Keratinocyte (primary cell): ENCODE measurements at regions not wholly inside any gene's neighbourhood (a gene's known extent, or its start where the extent isn't known, plus 50 kb on each side); places are given as distances from the start of the nearest gene placed in this dataset.
A peak's percentile ranks its signal among the peaks of the same experiment; 100 is the strongest.

Experiments used
- DNase-seq: peaks from one replicate; pipeline ENCODE4 v3.0.0-alpha.2; 2011; ENCODE audit warnings: low read depth, missing footprints, low spot score
- FAIRE-seq: peaks from 2 replicates; lab custom pipeline; 2011; peaks lifted over from hg19 to GRCh38; lab: Jason Lieb, UNC
- H2AFZ ChIP-seq: 2 replicates; pipeline ENCODE4 v1.6.0; 2012; ENCODE audit warnings: low read length, control low read depth, inconsistent platforms; ENCODE audit not compliant: control insufficient read depth
- H3K27ac ChIP-seq: 2 replicates; pipeline ENCODE4 v1.5.1; 2011; ENCODE audit warnings: low read length; ENCODE audit not compliant: control insufficient read depth, insufficient read depth
- H3K27me3 ChIP-seq: 3 replicates; pipeline ENCODE4 v1.6.0; 2011; ENCODE audit warnings: low read length; ENCODE audit not compliant: control insufficient read depth, insufficient read depth; ENCODE audit errors: extremely low read depth
- H3K36me3 ChIP-seq, 2 experiments: 2 replicates in 1 of 2; 3 replicates in 1 of 2; pipeline ENCODE4 v1.5.1; 2011; ENCODE audit warnings: low read length in 2 of 2, mild to moderate bottlenecking in 1 of 2; ENCODE audit not compliant: control insufficient read depth in 2 of 2, insufficient read depth in 2 of 2; ENCODE audit errors: extremely low read depth in 1 of 2
- H3K4me1 ChIP-seq: 3 replicates; pipeline ENCODE4 v1.5.1; 2011; ENCODE audit warnings: low read length; ENCODE audit not compliant: control insufficient read depth, insufficient read depth; ENCODE audit errors: extremely low read depth
- H3K4me2 ChIP-seq: 3 replicates; pipeline ENCODE4 v1.6.0; 2011; ENCODE audit warnings: low read depth, low read length; ENCODE audit not compliant: control insufficient read depth, insufficient read depth; ENCODE audit errors: extremely low read depth
- H3K4me3 ChIP-seq, 3 experiments: fragments of 200-600 bp in 1 of 3; sonication (generic) in 1 of 3; 2 replicates in 2 of 3; 3 replicates in 1 of 3; pipeline ENCODE4 v1.5.1; 2011 to 2016; ENCODE audit warnings: low read length in 3 of 3, mild to moderate bottlenecking in 3 of 3, control low read depth in 2 of 3, inconsistent platforms in 1 of 3, low read depth in 1 of 3, mixed read lengths in 1 of 3, mixed run types in 1 of 3, moderate library complexity in 1 of 3; ENCODE audit not compliant: control insufficient read depth in 2 of 3, insufficient read depth in 2 of 3; ENCODE audit errors: extremely low read depth in 1 of 3
- H3K79me2 ChIP-seq: 2 replicates; pipeline ENCODE4 v1.6.0; 2012; ENCODE audit warnings: low read length; ENCODE audit not compliant: control insufficient read depth, insufficient read depth
- H3K9ac ChIP-seq: 3 replicates; pipeline ENCODE4 v1.6.0; 2011; ENCODE audit warnings: low read length; ENCODE audit not compliant: control insufficient read depth, insufficient read depth; ENCODE audit errors: extremely low read depth
- H3K9me1 ChIP-seq: 3 replicates; pipeline ENCODE4 v1.6.0; 2011; ENCODE audit warnings: low read length; ENCODE audit not compliant: control insufficient read depth, insufficient read depth; ENCODE audit errors: extremely low read depth
- H3K9me3 ChIP-seq: 2 replicates; pipeline ENCODE4 v1.5.1; 2012; ENCODE audit warnings: low read depth, low read length; ENCODE audit not compliant: control insufficient read depth
- H4K20me1 ChIP-seq: 3 replicates; pipeline ENCODE4 v1.6.0; 2011; ENCODE audit warnings: low read length; ENCODE audit not compliant: control insufficient read depth, insufficient read depth; ENCODE audit errors: extremely low read depth
- EZH2 ChIP-seq: IDR thresholded peaks from one replicate; pipeline ENCODE4 v1.6.1; 2012; ENCODE audit warnings: inconsistent platforms, mild to moderate bottlenecking, low read length, moderate library complexity
- dilution Hi-C: fragments of 300-500 bp; cut with MboI; formaldehyde crosslinking; loops from one replicate; pipeline ENCODE4 v1.7.0; 2020; ENCODE audit warnings: low sequenced_read_pairs; ENCODE audit not compliant: extremely low pct_ligation_motif_present
- TF ChIP-seq, protein P1 (sequence below), 3 experiments: IDR thresholded peaks in 1 of 3; conservative IDR thresholded peaks in 1 of 3; optimal IDR thresholded peaks in 1 of 3; 2 replicates in 2 of 3; 3 replicates in 1 of 3; pipeline versions ENCODE3 to v1.5.1; 2011; ENCODE audit warnings: low read length in 3 of 3, mild to moderate bottlenecking in 3 of 3, moderate library complexity in 2 of 3, control low read depth in 1 of 3, inconsistent platforms in 1 of 3; ENCODE audit not compliant: insufficient read depth in 2 of 3; ENCODE audit errors: extremely low read depth in 1 of 3

- Histone ChIP-seq H3K9me3 (no peaks in the 10 kb centered on the region), H3K9me1 (no peaks in the 10 kb centered on the region), H3K27me3 (no peaks in the 10 kb centered on the region), H4K20me1 (no peaks in the 10 kb centered on the region), H3K4me3 (no peak overlapping the region), H3K4me2 (no peak overlapping the region), H2AFZ (no peak overlapping the region), H3K9ac (no peak overlapping the region), H3K79me2 (no peaks in the 10 kb centered on the region), H3K36me3 (no peaks in the 10 kb centered on the region), H3K27ac (no peak overlapping the region), H3K4me1 (peaks cover 3% of the 10 kb centered on the region)
- dilution Hi-C loops = no loop called here
- DNase-seq = no peak
- FAIRE-seq = peak; percentile 5
- TF ChIP-seq EZH2 = no peak
- TF ChIP-seq, protein P1, sequence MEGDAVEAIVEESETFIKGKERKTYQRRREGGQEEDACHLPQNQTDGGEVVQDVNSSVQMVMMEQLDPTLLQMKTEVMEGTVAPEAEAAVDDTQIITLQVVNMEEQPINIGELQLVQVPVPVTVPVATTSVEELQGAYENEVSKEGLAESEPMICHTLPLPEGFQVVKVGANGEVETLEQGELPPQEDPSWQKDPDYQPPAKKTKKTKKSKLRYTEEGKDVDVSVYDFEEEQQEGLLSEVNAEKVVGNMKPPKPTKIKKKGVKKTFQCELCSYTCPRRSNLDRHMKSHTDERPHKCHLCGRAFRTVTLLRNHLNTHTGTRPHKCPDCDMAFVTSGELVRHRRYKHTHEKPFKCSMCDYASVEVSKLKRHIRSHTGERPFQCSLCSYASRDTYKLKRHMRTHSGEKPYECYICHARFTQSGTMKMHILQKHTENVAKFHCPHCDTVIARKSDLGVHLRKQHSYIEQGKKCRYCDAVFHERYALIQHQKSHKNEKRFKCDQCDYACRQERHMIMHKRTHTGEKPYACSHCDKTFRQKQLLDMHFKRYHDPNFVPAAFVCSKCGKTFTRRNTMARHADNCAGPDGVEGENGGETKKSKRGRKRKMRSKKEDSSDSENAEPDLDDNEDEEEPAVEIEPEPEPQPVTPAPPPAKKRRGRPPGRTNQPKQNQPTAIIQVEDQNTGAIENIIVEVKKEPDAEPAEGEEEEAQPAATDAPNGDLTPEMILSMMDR (optimal IDR thresholded peaks at IDR 0.05 in 1 of 3, IDR thresholded peaks at IDR 0.05 in 1 of 3, conservative IDR thresholded peaks at IDR 0.05 in 1 of 3; ENCODE audit: extremely low read depth in 1 of 3, insufficient read depth in 2 of 3, low read length in 3 of 3) = no peak
These were observed 91.5 kb downstream of the COX18 start for GRCh38 chr4:72977936-72978485.

DNA sequence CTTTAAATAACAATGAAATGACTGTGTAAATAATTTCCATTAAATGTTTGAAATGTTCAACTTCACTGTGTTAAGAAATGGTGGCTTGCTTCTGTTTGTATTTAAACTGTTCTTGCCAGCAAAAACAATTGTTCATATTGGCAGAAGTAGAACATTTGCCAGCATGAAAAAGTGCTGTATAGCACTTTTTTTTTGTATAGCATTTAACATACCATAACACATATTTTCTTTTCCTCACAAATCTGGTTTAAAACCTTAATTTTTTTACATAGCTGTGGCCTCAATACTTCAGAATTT, 94.1 kb downstream of the COX18 start:
- no peaks in the 10 kb centered on the region for H3K9me1 ChIP-seq
- no peak overlapping the region for H3K9ac ChIP-seq
- no peaks in the 10 kb centered on the region for H3K79me2 ChIP-seq
- H3K27me3 ChIP-seq = no peaks in the 10 kb centered on the region
- dilution Hi-C loops = no loop called here
- no peak overlapping the region for H2AFZ ChIP-seq
- DNase-seq (no peak), FAIRE-seq (no peak)
- no peak for TF ChIP-seq EZH2
- TF ChIP-seq, protein P1 (optimal IDR thresholded peaks at IDR 0.05 in 1 of 3, IDR thresholded peaks at IDR 0.05 in 1 of 3, conservative IDR thresholded peaks at IDR 0.05 in 1 of 3; ENCODE audit: extremely low read depth in 1 of 3, insufficient read depth in 2 of 3, low read length in 3 of 3) = no peak
- no peaks in the 10 kb centered on the region for H4K20me1 ChIP-seq
- H3K9me3 ChIP-seq = no peaks in the 10 kb centered on the region
- H3K4me1 ChIP-seq = peaks cover 12% of the 10 kb centered on the region
- no peak overlapping the region for H3K4me2 ChIP-seq
- H3K27ac ChIP-seq = no peak overlapping the region
- no peak overlapping the region for H3K4me3 ChIP-seq
- H3K36me3 ChIP-seq = no peaks in the 10 kb centered on the region
